DMS53 treated with DMSO at 0.1 percent for 48 hours (cell line): ENCODE measurements at regions not wholly inside any gene's neighbourhood (a gene's known extent, or its start where the extent isn't known, plus 50 kb on each side); places are given as distances from the start of the nearest gene placed in this dataset.
A peak's percentile ranks its signal among the peaks of the same experiment; 100 is the strongest.
"Not testable (repeated sequence)": the region's sequence is repeated elsewhere in the genome, so short reads cannot be mapped to it uniquely, and the experiment has no call there.

Experiments
- DNase-seq: peaks from one replicate; lab custom pipeline; 2025; ENCODE audit not compliant: unreplicated experiment; lab: John Stamatoyannopoulos, UW

- no peak for DNase-seq
These were observed 223.7 kb upstream of the FAM78B start for GRCh38 chr1:166390366-166391033.

GRCh38 chr1:166391279-166392066 lies 224.7 kb upstream of the FAM78B start:
- peak; percentile 51 for DNase-seq

GRCh38 chr1:166395729-166396128 lies 228.9 kb upstream of the FAM78B start:
- DNase-seq: no peak

- not testable (repeated sequence) for DNase-seq
These were observed 242.7 kb upstream of the FAM78B start for GRCh38 chr1:166409253-166410082.

- no peak for DNase-seq
These were observed 243.2 kb upstream of the FAM78B start for GRCh38 chr1:166410083-166410385.

- DNase-seq: not testable (repeated sequence)
These were observed 250.0 kb upstream of the FAM78B start for GRCh38 chr1:166416831-166417230.

GRCh38 chr1:166418344-166418933 lies 251.6 kb upstream of the FAM78B start:
- DNase-seq: no peak

GRCh38 chr1:166422586-166422985 lies 255.8 kb upstream of the FAM78B start:
- DNase-seq: not testable (repeated sequence)

- no peak for DNase-seq
These were observed 265.9 kb upstream of the FAM78B start for GRCh38 chr1:166432655-166433054.

GRCh38 chr1:166433404-166434304 lies 266.9 kb upstream of the FAM78B start:
- DNase-seq: peak; percentile 60

GRCh38 chr1:166457700-166458099 lies 290.9 kb upstream of the FAM78B start:
- no peak for DNase-seq

- DNase-seq: no peak
These were observed 297.5 kb upstream of the FAM78B start for GRCh38 chr1:166464333-166464732.

GRCh38 chr1:166470014-166470413 lies 303.2 kb upstream of the FAM78B start:
- DNase-seq: no peak

GRCh38 chr1:166470441-166470840 lies 303.6 kb upstream of the FAM78B start:
- DNase-seq: no peak

GRCh38 chr1:166471359-166471758 lies 304.6 kb upstream of the FAM78B start:
- no peak for DNase-seq

GRCh38 chr1:166479052-166479631 lies 312.3 kb upstream of the FAM78B start:
- DNase-seq: peak; percentile 14

- no peak for DNase-seq
These were observed 317.7 kb upstream of the FAM78B start for GRCh38 chr1:166484471-166484870.

- DNase-seq: no peak
These were observed 318.1 kb upstream of the FAM78B start for GRCh38 chr1:166484871-166485270.

- no peak for DNase-seq
These were observed 318.8 kb upstream of the FAM78B start for GRCh38 chr1:166485620-166486019.

GRCh38 chr1:166488327-166488726 lies 321.5 kb upstream of the FAM78B start:
- no peak for DNase-seq
